Upper lobe of left lung (tissue), 4 donors: ENCODE measurements at regions not wholly inside any gene's neighbourhood (a gene's known extent, or its start where the extent isn't known, plus 50 kb on each side); places are given as distances from the start of the nearest gene placed in this dataset.

Source experiments
- POLR2AphosphoS5 ChIP-seq, 2 donors: sonication (generic); formaldehyde crosslinking; IDR thresholded peaks; one replicate each; pipeline ENCODE4 v1.5.1; 2017; ENCODE audit warnings: antibody characterized with exemption in 2 of 2
- TF ChIP-seq, protein P1 (sequence below), 6 experiments: fragments of 450-650 bp in 4 of 6; fragments of 200-600 bp in 2 of 6; sonication (generic) in 2 of 6; IDR thresholded peaks; one replicate each; pipeline ENCODE4 v1.5.1; 2016 to 2019; ENCODE audit warnings: antibody characterized with exemption in 6 of 6

DNA sequence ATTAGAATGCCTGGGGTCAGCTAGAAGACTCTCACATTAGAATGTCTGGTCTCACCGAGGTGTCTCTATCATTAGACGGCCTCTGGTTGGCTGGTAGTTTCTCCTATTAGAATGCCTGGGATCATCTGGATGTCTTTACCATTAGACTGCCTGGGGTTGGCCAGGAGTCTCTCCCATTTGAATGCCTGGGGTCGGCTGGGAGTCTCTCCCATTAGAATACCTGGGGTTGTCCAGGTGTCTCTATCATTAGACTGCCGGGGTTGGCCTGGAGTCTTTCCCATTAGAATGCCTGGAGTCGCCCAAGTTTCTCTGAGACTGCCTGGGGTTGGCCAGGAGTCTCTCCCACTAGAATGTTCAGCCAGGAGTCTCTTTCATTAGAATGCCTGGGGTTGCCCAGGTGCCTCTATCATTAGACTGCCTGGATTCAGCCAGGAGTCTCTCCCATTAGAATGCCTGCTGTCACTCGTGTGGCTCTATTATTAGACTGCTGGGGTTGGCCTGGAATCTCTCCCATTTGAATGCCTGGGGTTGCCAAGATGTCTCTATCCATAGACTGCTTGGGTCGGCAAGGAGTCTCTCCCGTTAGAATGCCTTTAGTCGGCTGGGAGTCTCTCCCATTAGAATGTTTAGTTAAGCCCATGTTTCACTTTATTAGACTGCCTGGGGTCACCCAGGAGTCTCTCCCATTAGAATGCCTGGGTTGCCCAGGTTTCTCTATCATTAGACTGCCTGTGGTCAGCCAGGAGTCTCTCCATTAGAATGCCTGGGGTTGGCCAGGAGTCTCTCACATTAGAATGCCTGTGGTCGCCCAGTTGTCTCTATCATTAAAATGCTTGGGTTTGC, 1467.8 kb downstream of the UQCRFS1 start:
- TF ChIP-seq POLR2AphosphoS5 (IDR thresholded peaks at IDR 0.05), result no peak
- TF ChIP-seq, protein P1, sequence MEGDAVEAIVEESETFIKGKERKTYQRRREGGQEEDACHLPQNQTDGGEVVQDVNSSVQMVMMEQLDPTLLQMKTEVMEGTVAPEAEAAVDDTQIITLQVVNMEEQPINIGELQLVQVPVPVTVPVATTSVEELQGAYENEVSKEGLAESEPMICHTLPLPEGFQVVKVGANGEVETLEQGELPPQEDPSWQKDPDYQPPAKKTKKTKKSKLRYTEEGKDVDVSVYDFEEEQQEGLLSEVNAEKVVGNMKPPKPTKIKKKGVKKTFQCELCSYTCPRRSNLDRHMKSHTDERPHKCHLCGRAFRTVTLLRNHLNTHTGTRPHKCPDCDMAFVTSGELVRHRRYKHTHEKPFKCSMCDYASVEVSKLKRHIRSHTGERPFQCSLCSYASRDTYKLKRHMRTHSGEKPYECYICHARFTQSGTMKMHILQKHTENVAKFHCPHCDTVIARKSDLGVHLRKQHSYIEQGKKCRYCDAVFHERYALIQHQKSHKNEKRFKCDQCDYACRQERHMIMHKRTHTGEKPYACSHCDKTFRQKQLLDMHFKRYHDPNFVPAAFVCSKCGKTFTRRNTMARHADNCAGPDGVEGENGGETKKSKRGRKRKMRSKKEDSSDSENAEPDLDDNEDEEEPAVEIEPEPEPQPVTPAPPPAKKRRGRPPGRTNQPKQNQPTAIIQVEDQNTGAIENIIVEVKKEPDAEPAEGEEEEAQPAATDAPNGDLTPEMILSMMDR (IDR thresholded peaks at IDR 0.05), result no peak
